HG02885 (cell line): ENCODE measurements at regions not wholly inside any gene's neighbourhood (a gene's known extent, or its start where the extent isn't known, plus 50 kb on each side); places are given as distances from the start of the nearest gene placed in this dataset.

Experiments
- ATAC-seq: cut with Tn5 transposase; IDR thresholded peaks from one replicate; pipeline ENCODE4 v1.9.1; 2021; ENCODE audit warnings: mild to moderate bottlenecking; ENCODE audit not compliant: unreplicated experiment, poor library complexity

- ATAC-seq, result no peak
Observed at GRCh38 chr22:49107561-49107960, 720.1 kb downstream of the BRD1 start.

DNA sequence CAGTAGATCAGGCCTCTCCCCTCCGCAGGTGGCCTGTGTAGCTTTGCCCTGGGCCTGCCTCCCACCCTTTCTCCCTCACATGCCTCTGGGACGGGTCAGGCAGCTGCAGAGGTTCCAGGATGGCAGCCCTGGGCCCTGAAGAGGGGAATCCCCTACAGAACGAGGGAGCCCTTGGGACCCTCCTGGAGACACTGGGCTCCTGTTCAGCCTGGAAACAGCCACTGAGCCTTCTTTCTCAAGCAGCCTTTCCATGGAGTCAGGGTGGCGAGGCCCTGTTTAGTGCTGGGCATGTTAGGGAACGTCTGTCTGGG, 720.9 kb downstream of the BRD1 start:
- no peak for ATAC-seq

DNA sequence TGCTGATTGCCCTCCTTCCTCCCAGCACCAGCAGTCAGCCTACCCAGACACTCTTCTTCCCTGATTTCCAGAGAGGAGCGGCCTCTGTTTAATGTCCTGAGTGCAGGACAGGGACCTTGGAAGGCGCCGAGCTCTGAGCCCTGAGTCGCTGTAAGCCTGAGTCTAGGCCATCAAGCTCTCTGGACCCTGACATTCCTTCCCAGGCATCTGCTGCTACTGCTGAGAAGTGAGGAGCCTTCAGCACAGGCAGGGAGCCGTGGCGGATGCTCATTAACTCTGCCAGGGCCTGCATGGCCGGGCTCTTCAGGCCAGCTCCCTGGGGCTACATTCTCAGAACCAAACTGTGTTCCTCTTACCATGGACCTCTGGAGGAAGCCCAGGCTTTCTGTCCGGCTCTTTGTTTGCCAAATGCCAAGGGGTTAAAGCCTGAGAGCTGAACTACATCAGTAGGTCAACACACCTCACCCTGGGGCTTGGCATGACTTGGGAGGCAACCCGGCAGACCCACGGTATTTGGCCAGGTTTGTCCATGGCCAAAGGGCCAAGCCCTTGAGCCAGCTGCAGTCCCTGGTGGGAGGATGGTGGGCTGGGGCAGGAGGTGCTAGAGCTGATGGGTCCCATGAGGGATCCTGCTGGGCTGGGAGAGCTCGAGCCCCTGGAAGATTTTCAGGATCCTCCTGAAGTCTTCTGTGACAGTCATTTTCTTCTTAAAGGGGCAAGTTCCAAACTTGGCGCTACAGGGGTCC, 721.4 kb downstream of the BRD1 start:
- ATAC-seq, result no peak

DNA sequence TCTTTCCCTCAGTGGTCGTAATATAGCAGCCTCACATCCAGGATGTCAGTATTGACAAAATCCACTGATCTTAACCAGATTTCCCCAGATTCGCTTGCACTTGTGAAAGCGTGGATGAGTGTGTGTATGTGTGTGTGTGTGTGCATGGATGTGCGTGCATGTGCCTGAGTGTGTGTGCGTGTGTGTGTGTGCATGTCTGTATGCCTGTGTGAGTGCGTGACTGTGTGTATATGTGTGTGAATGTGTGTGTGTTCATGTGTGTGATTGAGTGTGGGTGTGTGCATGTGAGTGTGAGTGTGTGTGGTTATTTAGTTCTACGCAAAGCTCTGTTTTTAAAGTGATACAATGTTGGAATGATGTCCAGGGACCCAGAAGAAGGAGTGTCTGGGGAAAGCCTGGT, 723.2 kb downstream of the BRD1 start:
- ATAC-seq, result no peak

GRCh38 chr22:49103314-49104059, 724.2 kb downstream of the BRD1 start:
- no peak for ATAC-seq

DNA sequence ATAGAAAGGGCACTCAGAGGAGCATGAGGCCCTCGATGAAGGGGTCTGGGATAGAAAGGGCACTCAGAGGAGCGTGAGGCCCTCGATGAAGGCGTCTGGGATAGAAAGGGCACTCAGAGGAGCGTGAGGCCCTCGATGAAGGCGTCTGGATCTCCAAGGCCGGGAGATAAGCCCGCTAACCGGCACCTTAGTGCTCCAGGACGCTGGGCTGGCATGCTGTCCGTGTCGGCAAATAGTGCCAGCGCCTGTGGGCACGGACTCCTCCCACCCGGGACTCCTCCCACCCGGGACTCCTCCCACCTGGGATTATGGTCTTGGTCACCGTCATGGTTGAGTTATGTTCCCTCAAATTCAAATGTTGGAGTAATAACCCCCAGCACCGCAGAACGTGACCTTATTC, 725.3 kb downstream of the BRD1 start:
- no peak for ATAC-seq

GRCh38 chr22:49101873-49102272, 725.8 kb downstream of the BRD1 start:
- ATAC-seq, result no peak

DNA sequence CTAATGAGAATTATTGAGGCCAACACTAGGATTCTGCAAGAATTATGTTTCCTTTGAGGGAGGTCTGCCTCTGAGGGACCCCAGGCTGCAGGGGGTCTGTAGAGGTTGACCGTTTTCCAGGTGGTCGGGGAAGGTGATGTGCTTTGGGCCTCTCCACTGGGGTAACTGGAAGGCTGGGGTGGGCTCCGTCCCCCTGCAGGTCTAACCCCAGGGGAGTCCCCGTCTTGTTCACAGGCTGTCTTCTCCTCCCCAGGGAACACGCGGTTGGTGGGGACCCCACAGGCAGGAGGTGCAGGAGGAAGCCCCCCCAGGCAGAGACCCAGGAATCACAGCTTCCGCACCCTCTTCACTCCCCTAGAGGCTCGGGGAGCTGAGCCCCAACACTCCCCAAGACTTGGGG, 726.4 kb downstream of the BRD1 start:
- no peak for ATAC-seq

GRCh38 chr22:49100773-49101172, 726.9 kb downstream of the BRD1 start:
- no peak for ATAC-seq

- no peak for ATAC-seq
Observed at GRCh38 chr22:49100316-49100715, 727.4 kb downstream of the BRD1 start.

GRCh38 chr22:49099496-49100124, 728.1 kb downstream of the BRD1 start:
- ATAC-seq, result no peak

DNA sequence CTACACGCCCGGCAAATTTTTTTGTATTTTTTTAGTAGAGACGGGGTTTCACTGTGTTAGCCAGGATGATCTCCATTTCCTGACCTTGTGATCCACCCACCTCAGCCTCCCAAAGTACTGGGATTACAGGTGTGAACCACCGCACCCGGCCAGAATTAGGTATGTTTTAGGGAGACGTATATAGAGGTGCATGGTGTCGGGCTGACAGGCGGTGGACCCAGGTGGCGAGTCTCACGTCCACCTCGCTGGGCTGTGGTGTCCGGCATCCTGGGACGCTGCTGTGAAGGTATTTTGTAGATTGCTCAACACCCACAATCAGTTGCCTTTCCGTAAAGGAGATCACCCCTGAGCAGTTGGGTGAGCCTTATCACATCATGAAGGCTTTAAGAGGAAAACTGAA, 728.6 kb downstream of the BRD1 start:
- no peak for ATAC-seq

DNA sequence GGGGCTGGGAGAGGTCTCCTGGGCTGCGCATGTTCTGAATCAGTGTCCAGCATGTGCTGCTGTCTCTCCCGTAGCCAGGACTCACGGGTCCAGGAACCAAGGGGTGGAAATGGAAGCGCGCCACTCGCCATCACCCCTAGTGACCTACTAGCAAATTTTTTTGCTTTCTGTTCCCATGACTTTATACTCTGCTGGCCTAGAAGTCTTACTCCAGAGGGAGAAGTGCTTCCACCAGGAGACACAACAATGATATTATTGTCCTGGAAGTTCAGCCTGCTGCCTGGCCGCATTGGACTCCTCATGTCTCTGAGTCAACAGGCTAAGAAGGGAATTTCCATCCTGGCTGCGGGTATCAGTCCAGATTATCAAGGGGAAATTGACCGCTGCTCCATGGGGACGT, 729.7 kb downstream of the BRD1 start:
- no peak for ATAC-seq

GRCh38 chr22:49097171-49097925, 730.3 kb downstream of the BRD1 start:
- ATAC-seq, result no peak

GRCh38 chr22:49096476-49096875, 731.2 kb downstream of the BRD1 start:
- ATAC-seq, result no peak

DNA sequence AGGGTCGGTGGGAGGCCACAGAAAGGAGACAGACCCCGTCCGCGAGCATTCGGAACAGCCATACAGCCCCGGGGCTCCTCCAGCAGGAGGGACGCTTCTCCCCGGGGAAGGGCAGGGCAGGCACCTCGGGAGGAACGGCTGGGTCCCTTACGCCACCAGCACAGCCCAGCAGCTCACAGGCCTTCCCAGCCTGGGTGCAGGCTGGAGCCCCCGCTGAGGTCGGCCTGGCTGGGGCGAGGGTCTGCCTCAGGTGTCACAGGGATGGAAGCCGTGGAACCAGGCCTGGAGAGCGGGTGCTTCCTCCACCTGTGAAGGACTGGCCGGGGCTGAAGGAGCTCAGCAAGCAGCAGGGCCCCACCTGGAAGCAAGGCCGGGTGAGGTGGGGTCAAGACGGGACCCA, 732.3 kb downstream of the BRD1 start:
- ATAC-seq, result no peak

- ATAC-seq, result no peak
Observed at GRCh38 chr22:49094858-49095257, 732.8 kb downstream of the BRD1 start.

GRCh38 chr22:49094151-49094550, 733.5 kb downstream of the BRD1 start:
- no peak for ATAC-seq

- ATAC-seq, result no peak
Observed at GRCh38 chr22:49093192-49093880, 734.3 kb downstream of the BRD1 start.

GRCh38 chr22:49092716-49093115, 735.0 kb downstream of the BRD1 start:
- no peak for ATAC-seq
